SJCRH30 (cell line): ENCODE measurements at regions not wholly inside any gene's neighbourhood (a gene's known extent, or its start where the extent isn't known, plus 50 kb on each side); places are given as distances from the start of the nearest gene placed in this dataset.

ENCODE experiments used
- DNase-seq, 2 experiments: peaks; one replicate each; pipeline ENCODE4 v3.0.0-alpha.2; 2015 to 2020
- H3K27ac ChIP-seq: fragments of 250-450 bp; sonication (Bioruptor Pico); 2 replicates; pipeline ENCODE4 v1.5.1; 2020; ENCODE audit warnings: mild to moderate bottlenecking, moderate library complexity
- H3K27me3 ChIP-seq: fragments of 250-450 bp; sonication (Bioruptor Pico); 2 replicates; pipeline ENCODE4 v1.5.1; 2020; ENCODE audit warnings: mild to moderate bottlenecking, moderate library complexity
- H3K36me3 ChIP-seq: fragments of 250-450 bp; sonication (Bioruptor Pico); 2 replicates; pipeline ENCODE4 v1.5.1; 2020; ENCODE audit warnings: mild to moderate bottlenecking, moderate library complexity
- H3K4me1 ChIP-seq: fragments of 250-450 bp; sonication (Bioruptor Pico); 2 replicates; pipeline ENCODE4 v1.5.1; 2020; ENCODE audit warnings: mild to moderate bottlenecking, moderate library complexity
- H3K4me3 ChIP-seq: fragments of 250-450 bp; sonication (Bioruptor Pico); 2 replicates; pipeline ENCODE4 v1.5.1; 2020; ENCODE audit warnings: mild to moderate bottlenecking, moderate library complexity
- H3K9me3 ChIP-seq: fragments of 250-450 bp; sonication (Bioruptor Pico); replicated peaks from 2 replicates; pipeline ENCODE4 v1.5.1; 2020; ENCODE audit warnings: mild to moderate bottlenecking, moderate library complexity

DNA sequence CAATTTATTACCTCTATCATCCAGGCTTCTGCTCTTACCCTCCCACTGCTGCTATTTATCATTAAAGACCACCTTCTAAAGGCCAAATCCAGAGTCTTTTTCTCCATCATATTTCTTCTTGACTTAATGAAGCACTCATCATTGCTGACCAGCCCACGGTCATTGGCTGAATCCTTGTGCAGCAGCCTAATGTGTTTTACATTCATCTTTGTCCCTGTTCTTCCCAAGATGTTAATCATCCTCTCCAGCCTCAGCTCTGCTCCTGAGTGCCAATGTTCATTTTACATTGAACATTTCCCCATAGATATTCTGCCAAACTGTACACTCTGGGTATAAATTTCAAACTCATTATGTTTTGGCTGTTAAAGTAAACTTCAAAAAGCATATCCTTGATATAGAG is 373.6 kb downstream of the NUP35 start:
- no peak overlapping the region for H3K27ac ChIP-seq

DNA sequence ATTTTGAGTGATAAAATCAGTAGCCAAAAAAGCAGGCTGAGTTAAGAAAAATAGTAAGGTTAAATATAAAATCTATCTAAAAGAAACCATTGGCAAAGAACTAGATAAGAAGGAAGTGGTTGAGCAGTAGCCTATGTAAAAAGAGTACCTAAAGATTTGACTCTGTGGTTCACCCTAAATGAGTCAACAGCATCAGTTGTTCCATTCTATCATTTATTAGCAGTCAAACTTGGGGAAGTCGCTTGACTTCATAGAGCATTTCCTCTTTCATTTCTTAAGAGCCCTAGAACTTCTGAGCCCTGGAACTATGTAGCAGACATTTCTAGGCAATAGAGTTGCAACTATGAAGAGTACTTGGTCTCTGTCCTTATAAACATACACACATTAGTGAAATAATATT is 381.7 kb downstream of the NUP35 start:
- Histone ChIP-seq H3K9me3 (peaks cover 6% of the 10 kb centered on the region; the same call in 1 of the 2 replicates), H3K4me3 (no peak overlapping the region), H3K27me3 (no peaks in the 10 kb centered on the region), H3K27ac (no peak overlapping the region), H3K36me3 (no peaks in the 10 kb centered on the region), H3K4me1 (no peaks in the 10 kb centered on the region; the same call in 1 of the 2 replicates)
- peak in 1 of 2 experiments; percentile 28 for DNase-seq

More for the DNA sequence above, 373.6 kb downstream of the NUP35 start:
- no peaks in the 10 kb centered on the region for H3K27me3 ChIP-seq
- H3K4me1 ChIP-seq: no peaks in the 10 kb centered on the region; the same call in 1 of the 2 replicates
- H3K4me3 ChIP-seq: no peak overlapping the region
- DNase-seq: no peak
- no peaks in the 10 kb centered on the region for H3K36me3 ChIP-seq
- no peaks in the 10 kb centered on the region for H3K9me3 ChIP-seq

- Histone ChIP-seq H3K27ac (no peak overlapping the region), H3K27me3 (no peaks in the 10 kb centered on the region), H3K4me1 (no peaks in the 10 kb centered on the region), H3K36me3 (no peaks in the 10 kb centered on the region), H3K9me3 (peaks cover 3% of the 10 kb centered on the region; the same call in 1 of the 2 replicates), H3K4me3 (no peak overlapping the region)
- no peak for DNase-seq
These were observed 386.9 kb downstream of the NUP35 start for GRCh38 chr2:183511154-183511553.

DNA sequence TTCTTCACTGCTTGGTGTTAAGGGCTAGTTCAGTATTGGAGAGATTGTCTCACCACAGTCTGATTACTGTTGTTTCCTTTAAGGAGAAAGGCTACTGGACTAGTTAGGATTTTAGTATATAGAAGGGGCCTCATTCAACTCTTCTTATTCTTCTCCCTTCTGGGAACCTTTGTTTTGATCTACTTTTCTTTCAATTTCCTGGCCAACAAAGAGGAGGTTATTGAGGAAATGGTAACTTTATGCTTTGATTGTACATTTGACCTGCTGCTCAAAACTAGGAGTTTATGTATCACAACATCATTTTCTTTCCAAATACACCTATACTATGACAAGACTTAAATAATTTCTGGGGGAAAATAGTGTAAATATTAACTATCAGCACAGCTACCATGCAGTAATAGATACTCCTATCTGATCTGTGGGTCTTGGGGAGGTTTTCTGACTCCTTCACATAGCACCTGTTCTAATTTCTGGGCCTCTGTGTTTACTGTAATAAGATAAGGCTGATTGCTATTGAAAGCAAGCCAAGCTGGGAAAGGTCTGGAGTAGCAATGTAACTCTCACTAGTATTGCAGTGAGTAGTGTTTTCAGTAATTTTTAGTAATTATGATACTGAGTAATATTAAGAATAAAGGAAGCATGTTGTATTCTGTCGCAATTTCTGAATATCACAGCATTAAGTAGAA is 395.3 kb downstream of the NUP35 start:
- Histone ChIP-seq H3K4me3 (no peak overlapping the region), H3K4me1 (peaks cover 7% of the 10 kb centered on the region; the same call in 1 of the 2 replicates), H3K27me3 (no peaks in the 10 kb centered on the region), H3K9me3 (no peaks in the 10 kb centered on the region; the same call in 1 of the 2 replicates), H3K27ac (no peak overlapping the region), H3K36me3 (no peaks in the 10 kb centered on the region)
- DNase-seq: peak in 1 of 2 experiments; percentile 54

DNA sequence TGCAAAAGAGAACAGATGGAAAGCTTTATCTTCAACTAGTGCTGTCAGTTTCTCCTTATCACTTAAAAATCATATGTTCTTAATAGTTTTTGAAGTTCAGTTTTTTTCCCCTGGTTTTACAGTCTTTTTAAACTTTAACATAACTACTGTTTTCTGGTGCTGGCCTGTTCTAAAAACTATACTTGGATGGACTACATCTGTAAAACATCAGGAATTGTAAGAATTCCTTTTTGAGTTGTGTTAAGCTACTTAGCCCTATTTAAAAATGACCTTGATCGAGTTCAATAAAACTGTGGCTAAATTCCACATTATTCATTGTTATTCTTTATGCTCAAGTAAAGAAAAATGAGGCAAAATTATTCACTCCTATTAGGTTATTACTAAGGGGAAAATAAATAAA is 397.7 kb downstream of the NUP35 start:
- DNase-seq: no peak
- peaks cover 7% of the 10 kb centered on the region; the same call in 1 of the 2 replicates for H3K4me1 ChIP-seq

DNA sequence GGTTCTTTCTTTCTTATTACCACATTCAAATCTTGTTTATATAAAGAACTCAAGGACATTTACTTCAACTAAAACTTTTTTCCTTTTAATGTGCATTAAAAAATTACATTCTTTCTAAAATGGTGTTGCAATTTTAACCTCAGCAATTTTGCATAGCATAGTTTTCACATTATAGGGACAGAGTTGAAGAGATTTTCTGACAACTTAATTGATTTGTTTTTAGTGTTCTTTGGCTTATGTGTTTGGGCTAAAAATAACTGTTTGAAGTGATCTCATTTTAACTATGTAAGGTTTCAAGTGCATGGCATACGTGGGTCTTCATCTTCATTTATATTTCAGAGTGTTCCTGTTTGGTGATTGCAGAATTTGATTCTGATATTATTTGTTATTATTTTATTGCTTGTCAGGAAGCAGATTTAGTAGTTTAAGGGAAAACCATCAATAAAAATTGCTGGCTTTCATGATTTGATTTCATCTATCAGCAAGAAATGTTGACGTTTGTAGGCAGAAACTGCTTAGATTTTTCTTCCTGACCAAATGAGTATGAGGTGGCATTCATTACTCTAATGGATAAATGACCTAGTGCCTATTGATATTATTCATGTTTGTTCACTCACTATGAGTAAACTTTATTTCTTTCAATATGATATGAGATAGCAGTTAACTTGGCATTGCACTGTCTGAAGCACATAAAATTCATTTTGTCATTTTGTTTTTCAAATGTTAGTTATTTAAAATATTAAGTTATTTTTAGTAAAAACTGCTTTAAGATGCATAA is 398.4 kb downstream of the NUP35 start:
- H3K4me3 ChIP-seq: no peak overlapping the region
- H3K9me3 ChIP-seq: no peaks in the 10 kb centered on the region
- peaks cover 7% of the 10 kb centered on the region; the same call in 1 of the 2 replicates for H3K4me1 ChIP-seq
- H3K27ac ChIP-seq: no peak overlapping the region
- no peaks in the 10 kb centered on the region for H3K27me3 ChIP-seq
- H3K36me3 ChIP-seq: no peaks in the 10 kb centered on the region
- DNase-seq: no peak

More for the DNA sequence above, 397.7 kb downstream of the NUP35 start:
- Histone ChIP-seq H3K9me3 (no peaks in the 10 kb centered on the region; the same call in 1 of the 2 replicates), H3K36me3 (no peaks in the 10 kb centered on the region), H3K4me3 (no peak overlapping the region), H3K27me3 (no peaks in the 10 kb centered on the region), H3K27ac (no peak overlapping the region)

DNA sequence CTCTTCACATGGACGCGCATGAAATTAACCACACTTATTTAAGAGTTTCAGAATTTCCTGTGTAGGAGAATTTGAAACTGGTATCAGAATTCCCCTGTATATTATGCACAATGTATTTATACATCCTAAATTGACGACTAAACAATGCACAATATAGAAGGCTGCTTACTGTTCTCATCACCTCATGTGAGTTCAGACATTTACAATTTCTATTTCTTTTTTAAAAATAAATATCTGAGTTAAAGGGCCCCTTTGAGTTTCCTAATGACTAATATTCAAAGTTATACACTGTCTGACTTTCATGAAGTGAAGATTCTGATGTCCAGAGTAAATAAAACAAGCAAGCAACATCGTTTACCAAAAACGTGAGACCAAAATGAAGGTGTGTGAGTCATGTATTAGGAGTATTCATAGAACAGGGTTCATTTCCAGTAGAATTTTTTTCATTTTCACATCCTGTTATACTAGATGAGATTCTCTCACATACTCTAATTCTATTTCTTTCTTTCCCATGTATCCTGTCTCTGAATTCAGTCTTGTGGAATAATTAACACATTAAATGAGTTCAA is 406.2 kb downstream of the NUP35 start:
- Histone ChIP-seq H3K27me3 (no peaks in the 10 kb centered on the region), H3K36me3 (peaks cover 2% of the 10 kb centered on the region; the same call in 1 of the 2 replicates), H3K9me3 (no peaks in the 10 kb centered on the region), H3K4me3 (no peak overlapping the region), H3K27ac (no peak overlapping the region), H3K4me1 (no peaks in the 10 kb centered on the region)
- DNase-seq: no peak

DNA sequence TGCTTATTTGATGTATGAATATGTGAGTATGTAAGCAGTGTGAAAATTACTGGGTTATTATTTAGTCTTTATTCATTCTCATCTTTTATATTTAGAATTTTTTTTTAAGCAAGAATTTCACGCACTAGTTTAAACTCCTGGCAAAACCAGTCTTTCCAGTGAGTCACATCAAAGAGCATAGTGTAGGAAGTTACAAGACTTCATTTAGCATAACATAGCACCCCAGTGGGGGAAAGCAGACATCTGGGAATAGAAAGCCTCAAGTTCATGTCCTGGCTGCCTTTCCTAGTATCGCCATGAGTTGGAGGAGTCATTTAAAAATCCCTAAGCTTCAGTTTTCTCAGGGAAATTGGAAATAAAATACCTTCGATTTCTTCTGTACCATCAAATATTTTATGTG is 408.3 kb downstream of the NUP35 start:
- no peak overlapping the region for H3K4me3 ChIP-seq
- H3K36me3 ChIP-seq: peaks cover 2% of the 10 kb centered on the region; the same call in 1 of the 2 replicates
- no peak for DNase-seq
- H3K27me3 ChIP-seq: no peaks in the 10 kb centered on the region
- H3K27ac ChIP-seq: no peak overlapping the region
- no peaks in the 10 kb centered on the region for H3K9me3 ChIP-seq
- H3K4me1 ChIP-seq: no peaks in the 10 kb centered on the region

- no peak overlapping the region for H3K4me3 ChIP-seq
- no peak for DNase-seq
- no peaks in the 10 kb centered on the region for H3K27me3 ChIP-seq
- no peak overlapping the region for H3K27ac ChIP-seq
- H3K4me1 ChIP-seq: no peaks in the 10 kb centered on the region
- no peaks in the 10 kb centered on the region for H3K9me3 ChIP-seq
- peaks cover 2% of the 10 kb centered on the region; the same call in 1 of the 2 replicates for H3K36me3 ChIP-seq
These were observed 408.8 kb downstream of the NUP35 start for GRCh38 chr2:183533021-183533420.

DNA sequence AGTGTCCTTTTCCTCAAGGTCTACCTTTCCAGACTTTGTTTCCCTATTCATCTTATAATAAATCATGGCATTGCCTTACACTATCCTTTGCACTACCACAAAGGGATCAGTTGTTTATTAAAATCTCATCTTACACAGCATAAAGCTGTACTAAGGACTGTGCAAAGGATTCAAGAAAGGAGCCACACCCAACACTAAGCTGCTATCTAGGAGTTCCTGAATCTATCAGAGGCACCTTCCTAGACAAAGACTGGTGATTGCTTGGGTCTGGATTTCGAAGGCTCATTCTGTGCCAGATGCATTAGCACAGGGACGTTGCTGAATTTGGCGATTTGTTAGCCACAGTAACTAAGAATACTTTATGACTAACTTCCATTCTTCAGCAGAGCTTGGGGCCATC is 412.0 kb downstream of the NUP35 start:
- Histone ChIP-seq H3K36me3 (no peaks in the 10 kb centered on the region; the same call in 1 of the 2 replicates), H3K4me3 (no peak overlapping the region), H3K9me3 (no peaks in the 10 kb centered on the region), H3K4me1 (no peaks in the 10 kb centered on the region), H3K27me3 (no peaks in the 10 kb centered on the region), H3K27ac (no peak overlapping the region)
- no peak for DNase-seq

GRCh38 chr2:183536714-183537113 is 412.5 kb downstream of the NUP35 start:
- no peak overlapping the region for H3K4me3 ChIP-seq
- DNase-seq: no peak
- no peaks in the 10 kb centered on the region for H3K4me1 ChIP-seq
- no peaks in the 10 kb centered on the region for H3K9me3 ChIP-seq
- H3K27ac ChIP-seq: no peak overlapping the region
- H3K27me3 ChIP-seq: no peaks in the 10 kb centered on the region
- no peaks in the 10 kb centered on the region; the same call in 1 of the 2 replicates for H3K36me3 ChIP-seq

- H3K36me3 ChIP-seq: no peaks in the 10 kb centered on the region; the same call in 1 of the 2 replicates
- H3K4me1 ChIP-seq: no peaks in the 10 kb centered on the region
- H3K9me3 ChIP-seq: no peaks in the 10 kb centered on the region
- H3K27ac ChIP-seq: no peak overlapping the region
- no peaks in the 10 kb centered on the region for H3K27me3 ChIP-seq
- DNase-seq: no peak
- H3K4me3 ChIP-seq: no peak overlapping the region
These were observed 417.5 kb downstream of the NUP35 start for GRCh38 chr2:183541766-183542165.

GRCh38 chr2:183542606-183543005 is 418.4 kb downstream of the NUP35 start:
- DNase-seq: no peak
- Histone ChIP-seq H3K27ac (no peak overlapping the region), H3K4me1 (no peaks in the 10 kb centered on the region), H3K36me3 (no peaks in the 10 kb centered on the region; the same call in 1 of the 2 replicates), H3K9me3 (no peaks in the 10 kb centered on the region), H3K27me3 (no peaks in the 10 kb centered on the region), H3K4me3 (no peak overlapping the region)

DNA sequence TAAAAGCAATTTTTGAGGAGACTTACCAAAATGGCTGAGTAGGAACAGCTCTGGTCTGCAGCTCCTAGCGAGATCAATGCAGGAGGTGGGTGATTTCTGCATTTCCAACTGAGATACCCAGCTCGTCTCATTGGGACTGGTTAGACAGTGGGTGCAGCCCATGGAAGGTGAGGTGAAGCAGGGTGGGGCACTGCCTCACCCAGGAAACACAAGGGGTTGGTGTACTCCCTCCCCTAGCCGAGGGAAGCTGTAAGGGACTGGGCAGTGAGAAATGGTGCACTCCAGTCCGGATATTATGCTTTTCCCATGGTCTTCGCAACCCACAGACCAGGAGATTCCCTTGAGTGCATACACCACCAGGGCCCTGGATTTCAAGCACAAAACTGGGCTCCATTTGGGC is 419.0 kb downstream of the NUP35 start:
- Histone ChIP-seq H3K27me3 (no peaks in the 10 kb centered on the region), H3K36me3 (no peaks in the 10 kb centered on the region; the same call in 1 of the 2 replicates), H3K27ac (no peak overlapping the region), H3K9me3 (no peaks in the 10 kb centered on the region), H3K4me1 (no peaks in the 10 kb centered on the region), H3K4me3 (no peak overlapping the region)
- DNase-seq: no peak

DNA sequence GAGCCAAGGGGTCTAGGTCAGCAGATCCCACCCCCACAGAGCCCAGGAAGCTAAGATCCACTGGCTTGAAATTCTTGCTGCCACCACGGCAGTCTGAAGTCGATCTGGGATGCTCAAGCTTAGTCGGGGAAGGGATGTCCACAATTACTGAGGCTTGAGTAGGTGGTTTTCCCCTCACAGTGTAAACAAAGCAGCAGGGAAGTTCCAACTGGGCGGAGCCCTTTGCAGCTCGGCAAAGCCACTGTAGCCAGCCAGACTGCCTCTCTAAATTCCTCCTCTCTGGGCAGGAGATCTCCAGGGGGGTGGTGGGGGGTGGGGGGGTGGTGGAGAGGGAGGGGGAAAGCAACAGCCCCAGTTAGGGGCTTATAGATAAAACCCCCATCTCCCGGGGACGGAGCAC is 419.5 kb downstream of the NUP35 start:
- Histone ChIP-seq H3K27me3 (no peaks in the 10 kb centered on the region), H3K4me3 (no peak overlapping the region), H3K4me1 (no peaks in the 10 kb centered on the region), H3K9me3 (no peaks in the 10 kb centered on the region), H3K36me3 (no peaks in the 10 kb centered on the region; the same call in 1 of the 2 replicates), H3K27ac (no peak overlapping the region)
- no peak for DNase-seq
